ENCODE measurements at regions not wholly inside any gene's neighbourhood (a gene's known extent, or its start where the extent isn't known, plus 50 kb on each side); places are given as distances from the start of the nearest gene placed in this dataset.
A peak's percentile ranks its signal among the peaks of the same experiment; 100 is the strongest.

DNA sequence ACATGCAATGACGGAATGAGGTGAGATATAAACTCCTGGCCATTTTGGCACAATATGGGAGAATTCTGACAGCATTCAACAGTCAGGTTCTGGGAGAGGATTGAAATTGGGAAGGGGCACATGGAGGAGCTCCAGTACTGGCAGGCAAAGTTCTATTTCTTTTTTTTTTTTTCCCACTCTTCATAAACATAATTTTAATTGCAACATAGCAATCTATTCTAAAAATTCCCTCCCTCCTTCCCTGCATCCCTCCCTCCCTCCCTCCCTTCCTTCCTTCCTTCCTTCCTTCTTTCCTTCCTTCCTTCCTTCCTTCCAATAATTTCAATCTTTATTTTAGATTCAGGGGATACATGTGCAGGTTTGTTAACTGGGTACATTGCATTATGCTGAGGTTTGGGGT, 93.2 kb downstream of the PTCSC3 start:
- no peak for DNase-seq (ENCODE audit: low spot score)

DNA sequence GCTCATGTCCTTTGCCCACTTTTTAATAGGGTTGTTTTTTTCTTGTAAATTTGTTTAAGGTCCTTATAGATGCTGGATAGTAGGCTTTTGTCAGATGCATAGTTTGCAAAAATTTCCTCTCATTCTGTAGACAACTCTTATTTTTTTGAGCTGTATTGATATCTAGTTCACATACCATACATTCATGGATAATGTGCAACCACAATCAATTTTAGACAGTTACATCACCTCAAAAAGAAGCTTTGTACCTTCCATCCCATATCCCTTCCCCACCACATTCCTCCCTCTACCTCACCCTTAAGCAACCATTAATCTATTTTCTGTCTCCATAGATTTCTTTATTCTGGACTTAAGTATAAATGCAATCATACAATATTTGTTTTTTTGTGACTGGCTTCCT, 98.4 kb downstream of the PTCSC3 start:
- DNase-seq (ENCODE audit: low spot score): no peak

DNA sequence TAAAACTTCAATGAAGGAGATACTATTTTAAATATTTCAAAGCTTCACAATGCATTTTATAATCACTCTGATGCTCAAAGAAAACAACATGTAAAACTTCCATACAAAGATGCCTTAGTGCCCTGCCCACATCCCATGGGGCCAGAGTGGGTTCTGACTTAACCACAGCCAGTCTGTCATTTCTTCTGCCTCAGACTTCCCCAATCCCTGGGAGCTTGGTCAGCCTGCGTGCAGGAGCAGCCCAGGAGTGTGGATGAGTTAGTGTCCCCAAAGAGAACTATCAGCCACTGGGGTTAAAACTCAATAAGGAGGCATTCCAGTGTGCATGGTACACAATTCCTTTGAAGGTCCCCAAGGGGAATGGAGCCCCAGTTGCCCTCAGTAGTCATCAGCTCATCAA, 100.3 kb downstream of the PTCSC3 start:
- no peak for DNase-seq (ENCODE audit: low spot score)

DNA sequence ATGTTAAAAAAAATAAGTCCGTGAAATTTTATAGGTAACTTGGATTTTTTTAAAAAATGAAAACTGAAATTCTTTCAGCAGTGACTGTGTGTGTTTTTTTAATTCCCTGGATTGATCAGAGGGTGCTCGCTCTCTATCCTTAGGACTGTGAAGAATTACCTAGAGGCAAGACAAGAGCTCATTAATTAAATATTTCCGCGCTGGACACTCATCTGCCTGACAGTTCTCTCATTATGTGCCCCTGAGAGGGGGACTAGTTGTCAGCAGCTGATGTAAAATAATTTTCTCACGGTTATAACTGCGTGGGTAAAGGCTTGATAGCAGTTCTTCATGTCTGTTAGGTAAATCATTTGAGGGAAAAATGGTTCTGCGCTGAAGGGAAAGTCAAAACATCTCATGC, 101.3 kb downstream of the PTCSC3 start:
- DNase-seq (ENCODE audit: low spot score): no peak

DNA sequence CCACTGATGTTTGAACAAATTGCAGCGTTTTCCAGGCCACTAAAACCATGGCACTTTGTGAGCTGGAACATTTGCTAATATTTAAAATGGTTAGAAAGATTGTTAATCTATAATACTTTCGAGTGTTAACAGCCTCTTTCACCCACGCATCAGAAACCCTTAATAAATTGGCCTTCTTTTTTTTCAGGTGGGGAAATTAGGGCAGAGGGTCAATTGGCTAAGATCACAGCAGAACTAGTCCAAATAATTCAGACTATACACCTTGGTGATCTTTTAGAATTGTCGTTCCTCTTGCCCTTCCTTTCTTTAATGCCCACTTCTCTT, 105.8 kb downstream of the PTCSC3 start:
- DNase-seq (ENCODE audit: low spot score): no peak

DNA sequence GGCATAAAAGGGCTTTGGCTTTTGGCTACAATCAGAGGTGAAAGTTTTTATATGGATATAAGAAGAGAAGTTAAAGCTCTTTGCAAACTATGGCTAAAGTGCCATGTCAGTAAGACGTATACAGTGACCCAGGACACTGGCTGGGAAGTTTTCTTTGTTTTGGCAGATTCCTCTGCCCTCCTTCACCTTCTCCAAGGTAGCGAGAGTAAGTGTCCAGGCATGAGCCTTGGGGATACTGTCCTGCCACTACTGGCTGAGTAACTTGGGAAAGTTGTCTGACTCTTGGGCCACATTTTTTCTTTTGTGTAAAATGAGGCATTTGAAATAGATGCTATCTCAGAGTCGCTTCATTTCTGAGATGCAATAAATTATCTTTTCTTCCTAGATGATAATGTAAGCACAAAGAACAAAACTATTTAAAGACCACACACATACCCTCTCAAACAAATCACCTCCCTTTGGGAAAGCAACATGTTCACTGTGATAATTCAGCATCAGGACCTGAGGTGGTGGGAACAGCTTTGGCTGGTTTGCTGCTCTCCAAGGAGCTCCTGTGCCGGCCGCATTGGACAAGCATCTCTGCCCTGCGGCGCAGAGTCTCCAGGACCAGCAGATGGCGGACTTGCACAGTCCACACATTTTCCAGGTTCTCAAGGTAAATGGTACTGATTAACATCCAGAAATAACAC, 106.3 kb downstream of the PTCSC3 start:
- peak; percentile 76 for DNase-seq (ENCODE audit: low spot score)

DNA sequence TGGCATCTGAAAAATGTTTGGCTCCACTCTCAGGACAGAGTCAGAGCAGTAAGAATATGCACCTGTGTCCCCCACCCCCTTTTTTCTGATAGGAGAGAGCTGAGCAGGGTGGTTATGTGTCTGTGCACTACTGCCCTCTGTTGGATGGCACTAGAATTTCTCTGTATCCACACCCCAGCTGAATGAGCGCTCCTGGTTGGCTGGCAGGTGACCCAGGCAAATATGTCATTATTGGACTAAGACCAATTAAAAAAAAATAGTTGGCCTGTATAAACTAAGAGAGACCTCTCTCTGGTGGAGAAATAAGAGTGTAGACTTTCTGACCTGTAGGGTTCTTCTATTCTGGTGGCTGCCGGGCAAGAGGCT, 107.0 kb downstream of the PTCSC3 start:
- peak; percentile 61 for DNase-seq (ENCODE audit: low spot score)

DNA sequence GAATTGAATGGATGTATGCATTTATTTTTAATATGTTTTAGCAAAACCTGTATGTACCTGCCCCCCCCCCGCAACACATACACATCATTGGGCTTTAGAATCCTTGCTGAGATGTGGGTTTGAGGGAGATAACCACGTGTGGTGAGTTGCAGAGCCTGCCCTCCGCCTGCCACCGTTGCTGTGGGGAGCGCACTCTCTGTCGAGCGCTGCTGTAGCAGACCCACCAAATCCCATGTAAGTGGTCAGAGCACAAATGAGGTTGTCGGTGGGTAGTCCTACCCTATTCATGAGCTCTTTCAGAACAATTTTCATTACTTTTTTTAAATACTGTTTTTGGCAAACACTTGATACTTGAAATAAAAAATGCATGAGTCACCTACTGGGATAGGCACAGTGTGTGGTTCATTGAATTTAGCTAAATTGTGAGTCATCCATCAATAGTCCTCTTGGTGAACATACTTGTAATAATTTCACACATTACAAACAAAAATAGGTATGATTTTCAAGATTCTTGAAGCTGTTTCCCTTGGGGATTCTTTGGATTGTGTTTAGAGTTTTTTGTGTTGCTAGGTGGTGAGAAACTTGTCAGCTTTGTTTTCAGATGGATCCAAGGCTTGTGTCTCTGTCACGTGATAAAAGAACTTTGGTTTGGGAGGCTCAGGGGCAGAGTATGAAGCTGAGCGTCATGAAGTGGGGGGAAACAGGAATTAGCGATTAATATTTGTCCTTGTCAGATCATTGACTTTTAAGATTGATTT, 107.6 kb downstream of the PTCSC3 start:
- DNase-seq (ENCODE audit: low spot score): no peak

DNA sequence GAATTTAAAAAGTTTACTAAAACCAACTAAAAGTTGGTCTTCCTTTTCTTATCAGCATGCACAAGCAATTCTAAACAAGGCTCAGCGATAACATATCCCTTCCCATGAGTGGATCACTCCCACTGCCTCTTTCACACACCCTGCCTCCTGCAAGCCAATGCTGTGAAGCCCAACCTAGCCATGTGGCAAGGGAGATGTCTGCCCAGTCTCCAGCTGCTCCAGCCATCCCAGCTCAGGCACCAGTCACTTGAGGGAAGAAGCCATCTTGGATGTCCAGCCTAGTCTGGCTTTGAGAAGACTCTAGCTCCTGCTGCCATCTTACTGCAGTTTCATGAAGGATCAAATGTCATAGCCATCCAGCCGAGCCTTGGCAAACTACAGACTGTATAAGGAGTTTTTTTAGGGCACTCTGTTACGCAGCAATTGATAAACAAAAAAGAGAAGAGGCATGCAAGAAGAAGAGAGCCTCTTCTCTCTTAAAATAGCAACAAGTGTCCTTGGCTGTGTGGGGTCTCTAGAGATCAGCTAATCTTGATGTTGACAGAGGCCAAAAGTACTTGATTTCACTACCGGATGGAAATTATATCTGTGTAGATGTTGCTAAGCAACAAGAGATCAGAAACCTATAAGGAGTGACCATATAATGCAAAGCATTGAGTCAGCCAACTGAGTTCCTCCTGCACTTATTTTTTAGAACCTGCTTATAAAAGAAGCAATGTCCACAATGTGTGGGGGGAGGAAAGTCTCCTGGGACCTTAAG, 108.9 kb downstream of the PTCSC3 start:
- no peak for DNase-seq (ENCODE audit: low spot score)

DNA sequence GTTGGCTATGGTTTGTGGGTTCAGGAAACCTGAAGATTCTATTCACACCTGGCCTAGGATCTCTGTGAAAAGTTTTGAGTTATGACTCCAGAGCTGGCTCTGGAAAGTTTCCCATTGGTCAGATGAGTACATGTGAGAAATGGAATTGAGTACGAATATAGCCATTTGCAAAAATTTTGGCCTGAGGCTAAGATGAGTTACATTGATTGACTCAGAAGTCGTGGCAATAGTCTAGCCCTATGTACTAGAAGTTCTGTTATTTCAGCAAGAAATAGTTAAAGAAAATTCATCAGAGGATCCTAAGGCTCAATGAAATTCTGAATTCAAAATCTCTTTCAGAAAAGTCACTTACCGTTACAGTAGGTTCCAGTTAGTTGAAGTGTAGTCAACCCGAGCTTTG, 109.9 kb downstream of the PTCSC3 start:
- DNase-seq (ENCODE audit: low spot score): no peak

DNA sequence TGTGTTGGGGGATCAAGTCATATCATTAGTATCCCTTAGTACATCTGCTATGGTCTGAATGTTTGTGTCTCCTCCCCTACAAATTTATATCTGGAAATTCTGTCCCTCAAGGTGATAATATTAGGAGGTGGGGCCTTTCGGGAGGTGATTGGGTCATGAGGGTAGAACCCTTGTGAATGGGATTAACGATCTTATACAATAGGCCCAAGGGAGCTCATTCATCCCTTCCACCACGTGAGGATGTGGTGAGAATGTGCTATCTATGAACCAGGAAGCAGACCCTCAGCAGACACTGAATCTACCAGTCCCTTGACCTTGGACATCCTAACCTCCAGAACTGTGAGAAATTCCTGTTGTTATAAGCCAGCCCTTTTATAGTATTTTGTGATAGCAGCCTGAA, 110.7 kb downstream of the PTCSC3 start:
- DNase-seq (ENCODE audit: low spot score): no peak

DNA sequence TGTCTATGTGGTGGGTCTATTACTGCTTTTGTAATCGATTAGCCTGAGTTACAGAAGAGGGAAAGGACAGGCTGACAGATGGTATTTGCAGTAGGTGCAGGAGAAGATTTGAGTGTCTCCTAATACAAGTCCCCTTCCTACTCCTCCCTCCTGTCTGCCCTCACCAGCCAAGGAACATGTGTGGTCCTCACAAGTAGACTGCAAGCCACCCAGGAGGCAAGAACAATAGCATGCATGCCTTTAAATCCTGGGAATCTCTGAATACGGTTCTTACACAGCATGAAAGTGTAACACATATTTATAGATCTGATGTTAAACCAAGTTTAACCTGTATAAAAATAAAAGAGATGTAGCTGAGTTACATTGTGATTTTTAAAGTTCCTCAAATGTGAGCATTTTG, 117.0 kb downstream of the PTCSC3 start:
- DNase-seq (ENCODE audit: low spot score): no peak

DNA sequence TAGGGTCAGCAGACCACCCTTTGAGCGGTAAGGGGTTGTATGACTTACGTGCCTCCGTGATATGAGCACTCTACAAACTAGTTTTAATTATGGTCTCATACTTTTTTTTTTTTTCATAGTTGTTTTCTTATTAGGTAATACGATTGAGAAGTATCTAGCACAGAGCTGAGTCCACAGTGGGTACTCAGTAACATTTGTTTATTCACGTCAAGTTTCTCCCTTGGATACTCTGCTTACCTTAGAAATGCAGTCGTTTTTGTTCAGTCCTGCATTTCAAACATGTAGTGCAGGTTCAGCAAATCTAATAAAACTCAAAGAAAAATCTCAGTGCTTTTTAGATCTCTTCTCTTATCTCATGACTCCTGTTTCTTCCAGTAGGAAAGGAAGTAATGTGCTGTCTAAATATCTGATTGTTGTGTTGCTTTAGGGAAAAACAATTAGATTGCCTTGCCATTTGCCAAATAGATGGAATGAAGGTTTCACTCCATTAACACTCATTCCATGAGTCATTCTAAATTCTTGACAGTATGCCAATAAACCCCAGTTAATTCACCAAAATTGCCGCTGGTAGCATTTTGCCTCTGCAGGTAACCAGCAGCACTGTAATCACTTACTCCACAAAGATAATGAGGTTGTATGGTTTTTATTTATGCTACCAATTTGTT, 118.9 kb downstream of the PTCSC3 start:
- DNase-seq (ENCODE audit: low spot score): peak; percentile 48

DNA sequence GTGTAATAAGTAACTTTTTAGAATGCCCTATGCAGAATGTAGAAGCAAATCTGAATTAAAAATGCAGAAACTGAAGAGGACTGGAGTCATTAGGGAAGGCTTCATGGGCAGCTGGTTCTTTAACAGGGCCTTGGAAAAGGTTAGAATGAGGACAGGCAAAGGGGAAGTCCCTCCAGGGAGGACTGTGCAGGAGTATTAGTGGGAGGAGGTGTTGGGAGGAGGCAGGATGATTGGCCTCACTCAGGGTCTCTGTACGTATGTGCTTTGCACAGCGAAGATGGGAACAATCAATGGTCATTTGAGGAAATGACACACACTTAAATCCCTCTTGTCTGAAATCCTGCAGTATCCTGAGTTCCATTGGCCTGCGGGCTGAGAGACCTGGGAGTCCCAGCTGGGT, 119.7 kb downstream of the PTCSC3 start:
- DNase-seq (ENCODE audit: low spot score): no peak

DNA sequence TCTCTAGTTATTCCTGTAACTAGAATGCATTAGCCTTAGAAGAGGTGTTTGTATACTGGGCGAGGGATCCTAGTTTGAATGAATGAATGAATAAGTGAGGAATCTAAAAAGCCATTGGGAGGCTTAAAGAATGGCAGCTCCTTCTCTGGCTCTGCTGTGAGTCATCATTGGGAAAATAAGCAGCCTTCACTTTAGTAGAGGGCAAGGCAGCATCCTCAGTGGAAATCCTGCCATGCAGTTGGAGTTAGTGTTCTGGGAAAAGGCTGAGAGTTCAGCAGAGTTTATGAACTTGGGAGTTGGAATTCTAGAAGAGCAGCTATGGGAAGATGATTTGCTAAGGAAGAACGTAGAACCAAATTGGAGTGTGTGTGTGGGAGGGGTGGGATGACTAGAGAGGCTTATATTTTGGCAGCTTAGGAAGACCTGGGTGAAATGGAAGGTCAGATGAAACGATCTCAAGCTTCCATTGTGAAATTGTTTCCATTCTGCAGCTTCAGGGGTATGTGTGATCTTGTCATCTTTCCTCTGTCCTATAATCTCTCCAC, 120.8 kb downstream of the PTCSC3 start:
- no peak for DNase-seq (ENCODE audit: low spot score)

DNA sequence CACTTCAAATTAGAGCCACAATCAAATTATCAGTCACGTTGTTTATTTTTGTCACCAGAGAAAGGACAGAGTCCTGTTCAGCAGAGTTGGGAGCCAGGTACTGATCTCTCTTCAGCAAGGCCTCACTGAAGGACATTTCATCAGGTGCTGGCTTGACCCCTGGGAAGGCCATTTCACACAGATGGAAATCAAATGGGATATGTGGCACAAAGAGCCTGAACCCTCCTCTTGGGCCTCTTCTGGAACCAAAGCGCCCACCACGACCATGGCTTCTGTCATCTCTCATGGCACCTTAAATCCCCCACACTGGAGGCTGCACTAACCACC, 121.5 kb downstream of the PTCSC3 start:
- DNase-seq (ENCODE audit: low spot score): no peak

DNA sequence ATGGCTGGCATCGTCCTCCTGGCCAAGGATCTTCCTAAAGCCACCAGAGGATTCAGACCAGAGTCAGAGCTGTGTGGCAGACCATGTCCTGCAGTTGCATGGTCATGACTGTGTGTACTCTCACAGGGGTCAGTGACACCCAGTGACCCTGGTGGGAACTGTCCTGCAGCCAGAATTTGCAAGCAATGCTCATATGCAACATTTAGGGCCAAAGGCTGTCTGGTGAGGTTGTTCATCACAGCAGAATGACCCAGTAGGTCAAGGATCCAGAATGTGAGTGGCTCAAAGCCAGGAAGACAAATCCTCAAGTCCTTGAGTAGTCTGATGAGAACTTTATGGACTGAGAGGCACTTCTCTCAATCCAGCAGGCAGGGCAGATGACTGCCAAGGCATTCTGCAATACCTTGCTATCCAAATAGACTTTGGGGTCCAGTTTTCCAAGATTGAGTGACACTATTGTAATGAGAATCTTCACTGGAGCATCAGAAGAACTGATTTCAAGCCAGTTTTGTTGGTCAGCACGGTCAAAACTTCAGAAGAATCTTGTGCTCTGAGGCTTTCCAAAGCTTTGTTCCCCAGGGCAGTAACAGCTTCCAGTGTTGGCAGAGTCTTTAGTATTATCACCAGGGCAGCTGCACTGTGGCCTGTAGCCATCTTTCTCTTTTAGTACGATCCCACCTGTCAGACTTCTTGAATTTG, 122.0 kb downstream of the PTCSC3 start:
- no peak for DNase-seq (ENCODE audit: low spot score)

DNA sequence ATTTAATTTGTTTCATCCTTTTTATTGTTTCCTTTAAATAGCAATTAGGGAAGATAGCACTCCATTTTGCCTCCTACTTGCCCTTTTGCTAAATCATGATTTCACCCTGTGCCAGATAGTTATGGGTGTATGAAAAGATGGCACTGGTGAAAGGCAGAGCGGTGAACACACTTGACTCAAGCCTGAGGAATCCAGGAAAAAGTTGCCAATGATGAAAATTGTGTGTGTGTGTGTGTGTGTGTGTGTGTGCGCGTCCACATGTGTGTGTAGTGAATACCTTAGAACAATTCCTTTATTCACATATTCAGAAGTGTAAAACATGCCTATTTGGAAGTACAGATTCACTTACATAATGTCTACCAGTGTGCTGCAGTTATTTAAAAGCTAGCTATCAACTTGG, 123.8 kb downstream of the PTCSC3 start:
- no peak for DNase-seq (ENCODE audit: low spot score)

DNA sequence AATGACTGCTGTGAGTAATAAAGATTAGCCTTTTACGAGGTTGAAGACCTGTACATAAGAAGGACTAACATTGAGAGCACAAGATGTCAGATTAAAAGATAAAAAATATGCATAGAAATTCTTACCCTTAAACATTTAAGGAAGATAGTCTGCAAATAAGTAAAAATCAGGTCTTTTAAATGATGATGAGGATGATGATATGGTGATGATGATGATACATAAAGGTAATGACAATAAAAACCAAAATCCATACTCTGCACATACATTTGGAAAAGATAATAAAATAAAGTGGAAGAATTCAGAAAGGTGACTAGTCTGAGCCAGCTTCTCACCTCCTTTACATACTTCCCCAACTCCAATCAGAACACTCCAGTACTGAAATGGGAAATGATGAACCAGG, 124.5 kb downstream of the PTCSC3 start:
- no peak for DNase-seq (ENCODE audit: low spot score)

DNA sequence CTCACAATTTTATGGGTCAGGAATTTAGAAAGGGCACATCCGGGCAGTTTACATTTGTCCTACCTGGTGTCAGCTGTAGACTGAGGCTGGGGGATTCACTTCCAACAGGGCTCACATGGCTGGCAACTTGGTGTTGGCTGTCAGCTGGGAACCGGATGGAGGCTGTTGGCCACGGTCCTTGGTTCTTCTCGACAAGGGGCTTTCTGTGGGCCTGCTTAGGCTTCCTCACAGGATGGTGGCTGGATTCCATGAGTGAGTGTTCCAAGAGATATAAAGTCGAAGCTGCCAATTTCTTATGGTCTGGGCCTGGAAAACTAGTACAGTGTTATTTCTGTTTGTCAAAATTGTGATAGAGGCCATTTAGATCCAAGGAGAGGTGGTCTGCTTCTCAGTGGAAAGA, 127.9 kb downstream of the PTCSC3 start:
- DNase-seq (ENCODE audit: low spot score): no peak

DNA sequence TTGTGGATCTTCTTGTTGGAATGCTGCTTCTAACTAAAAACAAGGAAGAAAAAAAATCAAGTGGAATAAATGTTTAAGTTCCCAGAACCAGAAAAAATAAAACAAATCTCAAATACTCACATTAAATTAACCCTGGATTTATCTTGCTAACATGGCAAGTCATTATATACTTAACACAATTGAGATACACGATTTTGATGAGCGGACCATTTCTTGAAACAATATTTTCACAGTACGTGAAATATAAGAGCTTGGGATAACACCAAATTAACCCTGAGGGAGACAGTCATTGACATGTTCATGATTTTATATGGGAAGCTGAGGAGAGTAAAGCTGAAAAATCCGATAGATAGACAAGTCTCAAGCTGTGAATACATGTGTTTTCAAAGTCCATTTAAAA, 128.6 kb downstream of the PTCSC3 start:
- no peak for DNase-seq (ENCODE audit: low spot score)

DNA sequence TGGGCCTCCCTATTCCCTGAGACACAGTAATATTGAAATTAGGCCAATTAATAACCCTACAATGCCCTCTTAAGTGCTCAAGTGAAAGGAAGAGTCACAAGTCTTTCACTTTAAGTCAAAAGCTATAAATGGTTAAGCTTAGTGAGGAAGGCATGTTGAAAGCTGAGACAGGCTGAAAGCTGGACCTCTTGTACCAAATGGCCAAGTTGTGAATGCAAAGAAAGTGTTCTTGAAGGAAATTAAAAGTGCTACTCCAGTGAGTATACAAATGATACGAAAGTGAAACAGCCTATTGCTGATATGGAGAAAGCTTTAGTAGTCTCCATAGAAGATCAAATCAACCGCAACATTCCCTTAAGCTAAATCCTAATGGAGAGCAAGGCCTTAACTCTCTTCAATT, 140.8 kb downstream of the PTCSC3 start:
- no peak for DNase-seq (ENCODE audit: low spot score)
